Tibial nerve (tissue), 4 donors: ENCODE measurements at regions not wholly inside any gene's neighbourhood (a gene's known extent, or its start where the extent isn't known, plus 50 kb on each side); places are given as distances from the start of the nearest gene placed in this dataset.

ENCODE experiments used
- DNase-seq, 2 donors: peaks; one replicate each; pipeline ENCODE4 v3.0.0-alpha.2; 2019; ENCODE audit warnings: low spot score in 2 of 2
- H3K27ac ChIP-seq, 4 donors: fragments of 200-600 bp; sonication (generic) in 3 of 4; one replicate each; pipeline ENCODE4 v1.5.1; 2017 to 2019; ENCODE audit warnings: mild to moderate bottlenecking in 1 of 4
- H3K27me3 ChIP-seq, 2 donors: fragments of 200-600 bp; sonication (generic) in 1 of 2; one replicate each; pipeline versions ENCODE4 v1.5.1 to v1.6.0; 2017 to 2019
- H3K36me3 ChIP-seq, 3 donors: fragments of 200-600 bp; sonication (generic); one replicate each; pipeline ENCODE4 v1.5.1; 2018 to 2019
- H3K4me1 ChIP-seq, 4 donors: fragments of 200-600 bp; sonication (generic) in 3 of 4; one replicate each; pipeline ENCODE4 v1.5.1; 2017 to 2019
- H3K4me3 ChIP-seq, 4 donors: fragments of 200-600 bp; sonication (generic) in 3 of 4; one replicate each; pipeline ENCODE4 v1.5.1; 2017 to 2019; ENCODE audit warnings: mild to moderate bottlenecking in 1 of 4, moderate library complexity in 1 of 4
- H3K9me3 ChIP-seq, 4 donors: fragments of 200-600 bp; sonication (generic) in 3 of 4; one replicate each; pipeline ENCODE4 v1.5.1; 2017 to 2019
- CTCF ChIP-seq, 5 experiments: fragments of 200-600 bp in 3 of 5; fragments of 450-650 bp in 2 of 5; sonication (generic) in 3 of 5; IDR thresholded peaks; one replicate each; pipeline ENCODE4 v1.5.1; 2016 to 2019; ENCODE audit warnings: antibody characterized with exemption in 5 of 5, mild to moderate bottlenecking in 3 of 5, moderate library complexity in 2 of 5
- EP300 ChIP-seq, 2 donors: sonication (generic); formaldehyde crosslinking; IDR thresholded peaks; one replicate each; pipeline ENCODE4 v1.6.1; 2017; ENCODE audit warnings: antibody characterized with exemption in 2 of 2, mild to moderate bottlenecking in 1 of 2
- POLR2A ChIP-seq, 2 donors: fragments of 450-650 bp; IDR thresholded peaks; one replicate each; pipeline ENCODE4 v1.6.1; 2017; ENCODE audit warnings: antibody characterized with exemption in 2 of 2, mild to moderate bottlenecking in 2 of 2, moderate library complexity in 2 of 2
- WGBS, 2 donors: methylation state at CpG; one replicate each; pipeline ENCODE4 v1.1.5; 2018; 5-methylcytosine and 5-hydroxymethylcytosine counted together

- no peaks in the 10 kb centered on the region for H3K4me1 ChIP-seq
- H3K27ac ChIP-seq, result no peak overlapping the region
- H3K9me3 ChIP-seq, result no peaks in the 10 kb centered on the region
- no peaks in the 10 kb centered on the region for H3K27me3 ChIP-seq
- no peak overlapping the region for H3K4me3 ChIP-seq
- TF ChIP-seq CTCF (IDR thresholded peaks at IDR 0.05) (no peak), POLR2A (IDR thresholded peaks at IDR 0.05) (no peak), EP300 (IDR thresholded peaks at IDR 0.05) (no peak)
- no peaks in the 10 kb centered on the region for H3K36me3 ChIP-seq
- DNase-seq, result no peak
- 65 to 81% methylated on average over 2 of the region's 2 CpGs for WGBS, 2 donors
Measured at GRCh38 chr3:18238332-18238731, 186.8 kb downstream of the SATB1 start.

- Histone ChIP-seq H3K27ac (no peak overlapping the region), H3K4me3 (no peak overlapping the region), H3K36me3 (no peaks in the 10 kb centered on the region), H3K9me3 (no peaks in the 10 kb centered on the region), H3K27me3 (no peaks in the 10 kb centered on the region), H3K4me1 (no peaks in the 10 kb centered on the region)
- TF ChIP-seq POLR2A (IDR thresholded peaks at IDR 0.05), result no peak
- no peak for TF ChIP-seq EP300 (IDR thresholded peaks at IDR 0.05)
- no peak for TF ChIP-seq CTCF (IDR thresholded peaks at IDR 0.05)
- DNase-seq, result no peak
- WGBS, 2 donors, result 69 to 70% methylated on average over 5 of the region's 5 CpGs
Measured at GRCh38 chr3:18237251-18238005, 187.7 kb downstream of the SATB1 start.

- Histone ChIP-seq H3K9me3 (no peaks in the 10 kb centered on the region), H3K36me3 (no peaks in the 10 kb centered on the region), H3K4me3 (no peak overlapping the region), H3K27me3 (no peaks in the 10 kb centered on the region), H3K27ac (no peak overlapping the region), H3K4me1 (no peaks in the 10 kb centered on the region)
- WGBS, 2 donors, result 87 to 100% methylated on average over 2 of the region's 2 CpGs
- TF ChIP-seq POLR2A (IDR thresholded peaks at IDR 0.05) (no peak), EP300 (IDR thresholded peaks at IDR 0.05) (no peak), CTCF (IDR thresholded peaks at IDR 0.05) (no peak)
- DNase-seq, result no peak
Measured at GRCh38 chr3:18236726-18237125, 188.4 kb downstream of the SATB1 start.

GRCh38 chr3:18234717-18235335 is 190.3 kb downstream of the SATB1 start:
- H3K4me1 ChIP-seq, result no peaks in the 10 kb centered on the region
- 63% methylated on average over 4 of the region's 4 CpGs for WGBS, 2 donors
- DNase-seq, result no peak
- no peaks in the 10 kb centered on the region for H3K27me3 ChIP-seq
- H3K27ac ChIP-seq, result no peak overlapping the region
- no peaks in the 10 kb centered on the region for H3K36me3 ChIP-seq
- no peaks in the 10 kb centered on the region for H3K9me3 ChIP-seq
- TF ChIP-seq POLR2A (IDR thresholded peaks at IDR 0.05), result no peak
- TF ChIP-seq EP300 (IDR thresholded peaks at IDR 0.05), result no peak
- no peak for TF ChIP-seq CTCF (IDR thresholded peaks at IDR 0.05)
- no peak overlapping the region for H3K4me3 ChIP-seq

- 59 to 61% methylated on average over 10 of the region's 10 CpGs for WGBS, 2 donors
- TF ChIP-seq POLR2A (IDR thresholded peaks at IDR 0.05) (no peak), CTCF (IDR thresholded peaks at IDR 0.05) (no peak), EP300 (IDR thresholded peaks at IDR 0.05) (no peak)
- Histone ChIP-seq H3K36me3 (no peaks in the 10 kb centered on the region), H3K9me3 (no peaks in the 10 kb centered on the region), H3K27ac (no peak overlapping the region), H3K27me3 (no peaks in the 10 kb centered on the region), H3K4me3 (no peak overlapping the region), H3K4me1 (no peaks in the 10 kb centered on the region)
- no peak for DNase-seq
Measured at GRCh38 chr3:18233987-18234716, 191.0 kb downstream of the SATB1 start.
